Astrocyte of the spinal cord (primary cell): ENCODE measurements at regions not wholly inside any gene's neighbourhood (a gene's known extent, or its start where the extent isn't known, plus 50 kb on each side); places are given as distances from the start of the nearest gene placed in this dataset.
"Not testable (repeated sequence)": the region's sequence is repeated elsewhere in the genome, so short reads cannot be mapped to it uniquely, and the experiment has no call there.

Experiments used
- DNase-seq: peaks from one replicate; pipeline ENCODE4 v3.0.0; 2011; ENCODE audit warnings: low read depth, low spot score
- H3K4me3 ChIP-seq: 2 replicates; pipeline ENCODE4 v1.5.1; 2011; ENCODE audit warnings: low read depth, mild to moderate bottlenecking, low read length, moderate library complexity
- in situ Hi-C: cut with HindIII; loops from 2 replicates; pipeline ENCODE4 v1.10.0; 2017; ENCODE audit warnings: low sequenced_read_pairs
- TF ChIP-seq, protein P1 (sequence below): IDR thresholded peaks from 2 replicates; pipeline ENCODE4 v1.5.1; 2012; ENCODE audit warnings: low read depth, mild to moderate bottlenecking, low read length, inconsistent platforms

DNA sequence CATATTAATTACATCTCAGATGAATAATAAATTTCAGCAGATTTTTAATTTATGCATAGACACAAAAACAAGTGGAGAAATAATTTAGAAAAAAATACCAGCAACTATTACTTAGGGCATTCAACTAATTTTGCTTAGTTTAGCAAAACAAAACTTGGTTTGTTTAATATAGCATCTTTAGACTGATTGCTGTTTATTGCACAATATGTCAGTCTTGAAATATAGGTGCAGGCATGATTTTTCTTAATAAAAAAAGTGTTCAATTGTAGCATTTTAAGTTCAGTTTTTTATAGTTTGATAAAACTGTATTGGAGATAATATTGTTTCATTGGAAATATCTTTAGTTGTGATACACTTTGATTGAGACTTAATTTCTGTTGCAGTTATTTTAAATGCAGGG lies 161.2 kb upstream of the KCNH8 start:
- in situ Hi-C loops, result no loop called here
- no peak overlapping the region for H3K4me3 ChIP-seq
- TF ChIP-seq, protein P1, sequence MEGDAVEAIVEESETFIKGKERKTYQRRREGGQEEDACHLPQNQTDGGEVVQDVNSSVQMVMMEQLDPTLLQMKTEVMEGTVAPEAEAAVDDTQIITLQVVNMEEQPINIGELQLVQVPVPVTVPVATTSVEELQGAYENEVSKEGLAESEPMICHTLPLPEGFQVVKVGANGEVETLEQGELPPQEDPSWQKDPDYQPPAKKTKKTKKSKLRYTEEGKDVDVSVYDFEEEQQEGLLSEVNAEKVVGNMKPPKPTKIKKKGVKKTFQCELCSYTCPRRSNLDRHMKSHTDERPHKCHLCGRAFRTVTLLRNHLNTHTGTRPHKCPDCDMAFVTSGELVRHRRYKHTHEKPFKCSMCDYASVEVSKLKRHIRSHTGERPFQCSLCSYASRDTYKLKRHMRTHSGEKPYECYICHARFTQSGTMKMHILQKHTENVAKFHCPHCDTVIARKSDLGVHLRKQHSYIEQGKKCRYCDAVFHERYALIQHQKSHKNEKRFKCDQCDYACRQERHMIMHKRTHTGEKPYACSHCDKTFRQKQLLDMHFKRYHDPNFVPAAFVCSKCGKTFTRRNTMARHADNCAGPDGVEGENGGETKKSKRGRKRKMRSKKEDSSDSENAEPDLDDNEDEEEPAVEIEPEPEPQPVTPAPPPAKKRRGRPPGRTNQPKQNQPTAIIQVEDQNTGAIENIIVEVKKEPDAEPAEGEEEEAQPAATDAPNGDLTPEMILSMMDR, result no peak
- DNase-seq, result no peak

DNA sequence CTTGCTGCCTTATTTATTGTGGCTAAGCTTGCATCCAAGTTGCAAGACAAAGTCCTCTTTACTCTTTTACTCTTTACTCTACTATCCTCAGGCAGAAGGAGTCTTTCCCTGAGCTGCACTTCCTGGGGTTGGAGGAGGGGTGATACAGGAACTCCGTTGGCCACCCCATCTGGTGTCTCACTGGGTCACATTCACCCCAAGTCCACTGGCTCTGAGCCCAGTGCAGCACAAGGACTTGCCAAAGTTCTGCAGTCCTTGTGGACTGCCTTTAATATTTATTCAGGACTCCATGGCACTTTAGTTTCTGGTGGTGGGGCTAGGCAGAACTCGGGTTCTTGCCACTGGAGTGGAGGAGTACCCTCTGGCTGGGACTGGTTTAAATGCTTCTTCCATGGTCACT lies 165.4 kb upstream of the KCNH8 start:
- TF ChIP-seq, protein P1, result no peak
- no peak overlapping the region for H3K4me3 ChIP-seq
- in situ Hi-C loops, result no loop called here
- DNase-seq, result no peak

DNA sequence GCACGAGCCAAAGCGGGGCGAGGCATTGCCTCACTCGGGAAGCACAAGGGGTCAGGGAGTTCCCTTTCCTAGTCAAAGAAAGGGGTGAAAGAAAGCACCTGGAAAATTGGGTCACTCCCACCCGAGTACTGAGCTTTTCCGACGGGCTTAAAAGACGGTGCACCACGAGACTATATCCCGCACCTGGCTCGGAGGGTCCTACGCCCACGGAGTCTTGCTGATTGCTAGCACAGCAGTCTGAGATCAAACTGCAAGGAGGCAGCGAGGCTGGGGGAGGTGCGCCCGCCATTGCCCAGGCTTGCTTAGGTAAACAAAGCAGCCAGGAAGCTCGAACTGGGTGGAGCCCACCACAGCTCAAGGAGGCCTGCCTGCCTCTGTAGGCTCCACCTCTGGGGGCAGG lies 172.2 kb upstream of the KCNH8 start:
- DNase-seq, H3K4me3 ChIP-seq, in situ Hi-C loops: not testable (repeated sequence)

- TF ChIP-seq, protein P1, result no peak
- no peak for DNase-seq
- no peak overlapping the region for H3K4me3 ChIP-seq
- in situ Hi-C loops, result no loop called here
These were observed 180.2 kb upstream of the KCNH8 start for GRCh38 chr3:18968120-18968519.

DNA sequence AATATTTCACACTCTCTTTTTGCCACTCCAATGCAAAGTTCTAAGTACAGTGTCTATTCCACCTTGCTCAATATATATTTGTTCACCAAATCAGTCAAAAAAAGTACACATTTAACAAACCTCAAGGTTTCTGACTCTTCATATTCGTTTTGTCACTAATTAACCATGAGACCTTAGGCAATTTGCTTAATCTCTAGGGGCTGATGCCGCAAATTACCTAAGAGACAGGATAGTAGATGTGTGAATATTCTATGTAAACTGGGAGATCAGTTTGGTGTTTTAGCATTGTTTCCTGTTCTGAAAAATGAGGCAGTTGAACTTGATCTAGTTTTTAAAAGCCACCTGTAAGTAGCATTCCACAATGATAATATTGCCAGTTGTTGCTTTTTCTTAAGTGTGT lies 182.5 kb upstream of the KCNH8 start:
- in situ Hi-C loops, result no loop called here
- DNase-seq, result no peak
- no peak overlapping the region for H3K4me3 ChIP-seq
- TF ChIP-seq, protein P1, result no peak

DNA sequence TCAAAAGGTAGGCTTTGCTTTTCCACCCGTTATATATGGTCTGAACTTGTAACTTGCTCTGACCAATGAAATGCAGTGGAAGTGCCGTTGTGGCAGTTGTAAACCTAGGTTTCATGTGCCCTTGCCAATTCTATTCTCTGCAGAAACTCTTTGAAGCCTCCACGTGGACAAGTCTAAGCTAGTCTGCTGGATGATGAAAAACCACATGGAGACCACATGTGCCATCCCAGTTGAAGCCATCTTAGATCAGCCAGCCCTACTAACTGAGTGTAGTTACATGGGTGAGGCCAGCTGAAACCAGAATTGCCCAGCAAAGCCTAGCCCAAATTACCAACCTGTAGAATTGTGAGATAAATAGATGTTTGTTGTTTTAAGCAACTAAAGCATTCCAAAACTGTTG lies 183.7 kb upstream of the KCNH8 start:
- DNase-seq, result no peak
- in situ Hi-C loops, result no loop called here
- no peak overlapping the region for H3K4me3 ChIP-seq
- TF ChIP-seq, protein P1, result no peak

DNA sequence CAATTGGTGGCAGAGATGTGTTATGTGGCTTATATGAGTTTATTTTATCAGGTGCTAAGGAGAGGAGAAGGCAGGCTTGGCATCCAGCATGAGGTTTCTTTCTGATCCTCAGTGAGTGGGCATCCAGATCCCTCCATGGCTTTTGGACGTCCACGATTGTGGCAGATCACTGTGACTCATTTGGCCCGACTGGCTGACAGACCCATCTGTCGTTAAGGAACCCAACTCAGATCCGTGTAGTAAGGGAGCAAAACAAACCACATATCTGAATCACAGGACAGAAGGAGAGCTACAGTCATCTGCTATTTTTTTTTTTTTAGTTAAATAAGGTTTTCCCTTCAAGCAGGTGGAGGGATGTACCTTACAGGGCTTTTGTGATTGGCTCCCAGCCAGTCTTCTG lies 197.0 kb upstream of the KCNH8 start:
- H3K4me3 ChIP-seq, result no peak overlapping the region
- DNase-seq, result no peak
- in situ Hi-C loops, result no loop called here
- TF ChIP-seq, protein P1, result no peak
